ENCODE measurements at regions not wholly inside any gene's neighbourhood (a gene's known extent, or its start where the extent isn't known, plus 50 kb on each side); places are given as distances from the start of the nearest gene placed in this dataset.

DNA sequence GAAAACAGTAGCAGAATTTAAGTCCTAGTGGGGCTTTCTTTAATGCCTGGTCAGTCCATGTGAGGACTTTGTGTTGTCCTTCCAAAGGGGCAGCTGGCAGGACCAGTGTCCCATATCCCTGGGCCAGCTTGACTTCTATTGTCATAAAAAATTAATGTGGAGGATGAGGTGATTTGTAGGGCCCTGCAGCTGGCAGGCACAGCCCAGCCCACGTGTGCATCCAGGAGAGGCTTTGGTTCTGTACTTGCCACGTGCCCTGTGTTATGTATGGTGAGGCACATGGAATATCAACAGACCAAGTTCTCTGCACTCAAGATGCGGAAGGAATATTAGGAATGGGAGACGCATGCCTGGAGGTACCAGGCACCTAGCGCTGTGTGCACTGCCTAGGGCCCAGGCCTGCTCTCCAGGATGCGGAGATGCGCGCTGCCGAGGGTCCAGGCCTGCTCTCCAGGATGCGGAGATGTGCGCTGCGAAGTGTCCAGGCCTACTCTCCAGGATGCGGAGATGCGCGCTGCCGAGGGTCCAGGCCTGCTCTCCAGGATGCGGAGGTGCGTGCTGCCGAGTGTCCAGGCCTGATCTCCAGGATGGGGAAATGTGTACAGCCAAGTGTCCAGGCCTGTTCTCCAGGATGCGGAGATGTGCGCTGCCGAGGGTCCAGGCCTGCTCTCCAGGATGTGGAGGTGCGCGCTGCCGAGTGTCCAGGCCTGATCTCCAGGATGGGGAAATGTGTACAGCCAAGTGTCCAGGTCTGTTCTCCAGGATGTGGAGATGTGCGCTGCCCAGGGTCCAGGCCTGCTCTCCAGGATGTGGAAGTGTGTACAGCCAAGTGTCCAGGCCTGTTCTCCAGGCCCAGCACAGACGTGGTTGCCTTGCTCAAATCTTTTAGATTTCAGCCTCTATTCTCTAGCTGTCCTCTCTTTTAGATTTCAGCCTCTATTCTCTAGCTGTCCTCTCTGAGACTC is 183.3 kb upstream of the ROPN1 start (continued):
- TF ChIP-seq, protein P1, sequence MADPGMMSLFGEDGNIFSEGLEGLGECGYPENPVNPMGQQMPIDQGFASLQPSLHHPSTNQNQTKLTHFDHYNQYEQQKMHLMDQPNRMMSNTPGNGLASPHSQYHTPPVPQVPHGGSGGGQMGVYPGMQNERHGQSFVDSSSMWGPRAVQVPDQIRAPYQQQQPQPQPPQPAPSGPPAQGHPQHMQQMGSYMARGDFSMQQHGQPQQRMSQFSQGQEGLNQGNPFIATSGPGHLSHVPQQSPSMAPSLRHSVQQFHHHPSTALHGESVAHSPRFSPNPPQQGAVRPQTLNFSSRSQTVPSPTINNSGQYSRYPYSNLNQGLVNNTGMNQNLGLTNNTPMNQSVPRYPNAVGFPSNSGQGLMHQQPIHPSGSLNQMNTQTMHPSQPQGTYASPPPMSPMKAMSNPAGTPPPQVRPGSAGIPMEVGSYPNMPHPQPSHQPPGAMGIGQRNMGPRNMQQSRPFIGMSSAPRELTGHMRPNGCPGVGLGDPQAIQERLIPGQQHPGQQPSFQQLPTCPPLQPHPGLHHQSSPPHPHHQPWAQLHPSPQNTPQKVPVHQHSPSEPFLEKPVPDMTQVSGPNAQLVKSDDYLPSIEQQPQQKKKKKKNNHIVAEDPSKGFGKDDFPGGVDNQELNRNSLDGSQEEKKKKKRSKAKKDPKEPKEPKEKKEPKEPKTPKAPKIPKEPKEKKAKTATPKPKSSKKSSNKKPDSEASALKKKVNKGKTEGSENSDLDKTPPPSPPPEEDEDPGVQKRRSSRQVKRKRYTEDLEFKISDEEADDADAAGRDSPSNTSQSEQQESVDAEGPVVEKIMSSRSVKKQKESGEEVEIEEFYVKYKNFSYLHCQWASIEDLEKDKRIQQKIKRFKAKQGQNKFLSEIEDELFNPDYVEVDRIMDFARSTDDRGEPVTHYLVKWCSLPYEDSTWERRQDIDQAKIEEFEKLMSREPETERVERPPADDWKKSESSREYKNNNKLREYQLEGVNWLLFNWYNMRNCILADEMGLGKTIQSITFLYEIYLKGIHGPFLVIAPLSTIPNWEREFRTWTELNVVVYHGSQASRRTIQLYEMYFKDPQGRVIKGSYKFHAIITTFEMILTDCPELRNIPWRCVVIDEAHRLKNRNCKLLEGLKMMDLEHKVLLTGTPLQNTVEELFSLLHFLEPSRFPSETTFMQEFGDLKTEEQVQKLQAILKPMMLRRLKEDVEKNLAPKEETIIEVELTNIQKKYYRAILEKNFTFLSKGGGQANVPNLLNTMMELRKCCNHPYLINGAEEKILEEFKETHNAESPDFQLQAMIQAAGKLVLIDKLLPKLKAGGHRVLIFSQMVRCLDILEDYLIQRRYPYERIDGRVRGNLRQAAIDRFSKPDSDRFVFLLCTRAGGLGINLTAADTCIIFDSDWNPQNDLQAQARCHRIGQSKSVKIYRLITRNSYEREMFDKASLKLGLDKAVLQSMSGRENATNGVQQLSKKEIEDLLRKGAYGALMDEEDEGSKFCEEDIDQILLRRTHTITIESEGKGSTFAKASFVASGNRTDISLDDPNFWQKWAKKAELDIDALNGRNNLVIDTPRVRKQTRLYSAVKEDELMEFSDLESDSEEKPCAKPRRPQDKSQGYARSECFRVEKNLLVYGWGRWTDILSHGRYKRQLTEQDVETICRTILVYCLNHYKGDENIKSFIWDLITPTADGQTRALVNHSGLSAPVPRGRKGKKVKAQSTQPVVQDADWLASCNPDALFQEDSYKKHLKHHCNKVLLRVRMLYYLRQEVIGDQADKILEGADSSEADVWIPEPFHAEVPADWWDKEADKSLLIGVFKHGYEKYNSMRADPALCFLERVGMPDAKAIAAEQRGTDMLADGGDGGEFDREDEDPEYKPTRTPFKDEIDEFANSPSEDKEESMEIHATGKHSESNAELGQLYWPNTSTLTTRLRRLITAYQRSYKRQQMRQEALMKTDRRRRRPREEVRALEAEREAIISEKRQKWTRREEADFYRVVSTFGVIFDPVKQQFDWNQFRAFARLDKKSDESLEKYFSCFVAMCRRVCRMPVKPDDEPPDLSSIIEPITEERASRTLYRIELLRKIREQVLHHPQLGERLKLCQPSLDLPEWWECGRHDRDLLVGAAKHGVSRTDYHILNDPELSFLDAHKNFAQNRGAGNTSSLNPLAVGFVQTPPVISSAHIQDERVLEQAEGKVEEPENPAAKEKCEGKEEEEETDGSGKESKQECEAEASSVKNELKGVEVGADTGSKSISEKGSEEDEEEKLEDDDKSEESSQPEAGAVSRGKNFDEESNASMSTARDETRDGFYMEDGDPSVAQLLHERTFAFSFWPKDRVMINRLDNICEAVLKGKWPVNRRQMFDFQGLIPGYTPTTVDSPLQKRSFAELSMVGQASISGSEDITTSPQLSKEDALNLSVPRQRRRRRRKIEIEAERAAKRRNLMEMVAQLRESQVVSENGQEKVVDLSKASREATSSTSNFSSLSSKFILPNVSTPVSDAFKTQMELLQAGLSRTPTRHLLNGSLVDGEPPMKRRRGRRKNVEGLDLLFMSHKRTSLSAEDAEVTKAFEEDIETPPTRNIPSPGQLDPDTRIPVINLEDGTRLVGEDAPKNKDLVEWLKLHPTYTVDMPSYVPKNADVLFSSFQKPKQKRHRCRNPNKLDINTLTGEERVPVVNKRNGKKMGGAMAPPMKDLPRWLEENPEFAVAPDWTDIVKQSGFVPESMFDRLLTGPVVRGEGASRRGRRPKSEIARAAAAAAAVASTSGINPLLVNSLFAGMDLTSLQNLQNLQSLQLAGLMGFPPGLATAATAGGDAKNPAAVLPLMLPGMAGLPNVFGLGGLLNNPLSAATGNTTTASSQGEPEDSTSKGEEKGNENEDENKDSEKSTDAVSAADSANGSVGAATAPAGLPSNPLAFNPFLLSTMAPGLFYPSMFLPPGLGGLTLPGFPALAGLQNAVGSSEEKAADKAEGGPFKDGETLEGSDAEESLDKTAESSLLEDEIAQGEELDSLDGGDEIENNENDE (IDR thresholded peaks at IDR 0.05; ENCODE audit: insufficient replicate concordance, low read length): no peak
- TF ChIP-seq MAFK (IDR thresholded peaks at IDR 0.05; ENCODE audit: low read depth, low read length) (no peak), POU5F1 (IDR thresholded peaks at IDR 0.05; ENCODE audit: low read depth, low read length) (no peak), TCF12 (IDR thresholded peaks at IDR 0.05; ENCODE audit: low read depth, low read length) (no peak), SIX5 (IDR thresholded peaks at IDR 0.05; ENCODE audit: low read depth, low read length) (no peak), TBP (IDR thresholded peaks at IDR 0.05; ENCODE audit: low read depth, low read length) (no peak), SP1 (IDR thresholded peaks at IDR 0.05; ENCODE audit: low read depth, low read length) (no peak), CREB1 (IDR thresholded peaks at IDR 0.05) (no peak), RFX5 (IDR thresholded peaks at IDR 0.05; ENCODE audit: borderline replicate concordance, low read depth, low read length) (no peak), EZH2 (IDR thresholded peaks at IDR 0.05; ENCODE audit: low read depth, low read length, severe bottlenecking) (no peak)
- TF ChIP-seq, protein P2, sequence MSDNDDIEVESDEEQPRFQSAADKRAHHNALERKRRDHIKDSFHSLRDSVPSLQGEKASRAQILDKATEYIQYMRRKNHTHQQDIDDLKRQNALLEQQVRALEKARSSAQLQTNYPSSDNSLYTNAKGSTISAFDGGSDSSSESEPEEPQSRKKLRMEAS (IDR thresholded peaks at IDR 0.05): no peak
